HEK293 (cell line): ENCODE measurements at regions not wholly inside any gene's neighbourhood (a gene's known extent, or its start where the extent isn't known, plus 50 kb on each side); places are given as distances from the start of the nearest gene placed in this dataset.

ENCODE experiments used
- CTCF ChIA-PET: fragments of 350-600 bp; formaldehyde crosslinking; extraction: SDS; loops from one replicate; lab custom pipeline; 2021; ENCODE audit warnings: antibody characterized with exemption; lab: Yijun Ruan, JAX
- POLR2A ChIA-PET: fragments of 300-600 bp; formaldehyde crosslinking; extraction: SDS; loops from one replicate; lab custom pipeline; 2020; ENCODE audit warnings: antibody characterized with exemption, inconsistent platforms; lab: Yijun Ruan, JAX
- H3K27ac ChIP-seq: fragments of 200-500 bp; sonication (Bioruptor generic); 2 replicates; pipeline ENCODE4 v1.5.1; 2014; ENCODE audit warnings: low read depth, low read length, control low read depth, inconsistent platforms; ENCODE audit errors: extremely low read depth
- H3K36me3 ChIP-seq, 2 experiments: fragments of 200-500 bp in 1 of 2; sonication (Bioruptor generic) in 1 of 2; 1 replicate in 1 of 2; 2 replicates in 1 of 2; pipeline ENCODE4 v1.5.1; 2014 to 2017; ENCODE audit warnings: inconsistent platforms in 2 of 2, low read length in 2 of 2; ENCODE audit not compliant: control insufficient read depth in 2 of 2, insufficient read depth in 1 of 2
- H3K4me1 ChIP-seq: fragments of 200-500 bp; sonication (Bioruptor generic); 2 replicates; pipeline ENCODE4 v1.5.1; 2014; ENCODE audit warnings: mild to moderate bottlenecking, low read length, inconsistent platforms; ENCODE audit not compliant: control insufficient read depth, insufficient read depth
- H3K4me3 ChIP-seq: 2 replicates; pipeline ENCODE4 v1.5.1; 2011; ENCODE audit warnings: low read depth, mild to moderate bottlenecking, control low read depth, low read length, moderate library complexity
- H3K9me3 ChIP-seq: fragments of 200-500 bp; sonication (Bioruptor generic); 2 replicates; pipeline ENCODE4 v1.5.1; 2014; ENCODE audit warnings: low read depth, low read length, inconsistent platforms; ENCODE audit not compliant: control insufficient read depth, insufficient read depth
- BCL6B ChIP-seq: fragments of 450-650 bp; formaldehyde crosslinking; IDR thresholded peaks from 2 replicates; pipeline ENCODE4 v1.5.1; 2017; ENCODE audit warnings: missing biosample characterization, missing genetic modification characterization
- ELK4 ChIP-seq: IDR thresholded peaks from 2 replicates; pipeline ENCODE4 v1.6.1; 2011; ENCODE audit warnings: mild to moderate bottlenecking, low read depth, low read length, borderline replicate concordance
- KLF1 ChIP-seq: fragments of 450-650 bp; formaldehyde crosslinking; IDR thresholded peaks from 2 replicates; pipeline ENCODE4 v1.5.1; 2016; ENCODE audit warnings: missing biosample characterization, missing genetic modification characterization
- KLF10 ChIP-seq: fragments of 450-650 bp; IDR thresholded peaks from 2 replicates; pipeline ENCODE4 v1.5.1; 2018; ENCODE audit warnings: missing biosample characterization, mild to moderate bottlenecking, missing genetic modification characterization
- KLF16 ChIP-seq: fragments of 450-650 bp; formaldehyde crosslinking; IDR thresholded peaks from 2 replicates; pipeline ENCODE4 v1.5.1; 2017; ENCODE audit warnings: missing biosample characterization, missing genetic modification characterization
- SALL2 ChIP-seq: fragments of 450-650 bp; formaldehyde crosslinking; IDR thresholded peaks from 2 replicates; pipeline ENCODE4 v1.5.0; 2017; ENCODE audit warnings: missing biosample characterization, mild to moderate bottlenecking, missing genetic modification characterization, borderline replicate concordance
- SETDB1 ChIP-seq: IDR thresholded peaks from one replicate; pipeline ENCODE4 v1.6.1; 2017; ENCODE audit warnings: mild to moderate bottlenecking, low read length, moderate library complexity, mixed read lengths; ENCODE audit not compliant: insufficient read length
- TCF7L2 ChIP-seq: IDR thresholded peaks from 2 replicates; pipeline ENCODE4 v1.6.1; 2011; ENCODE audit warnings: low read depth, mild to moderate bottlenecking, inconsistent platforms, low read length, moderate library complexity, borderline replicate concordance
- TSHZ1 ChIP-seq: fragments of 450-650 bp; formaldehyde crosslinking; IDR thresholded peaks from 2 replicates; pipeline ENCODE4 v1.5.1; 2016; ENCODE audit warnings: missing biosample characterization, missing genetic modification characterization, borderline replicate concordance
- ZFP3 ChIP-seq: fragments of 450-650 bp; formaldehyde crosslinking; IDR thresholded peaks from 2 replicates; pipeline ENCODE4 v1.5.1; 2016; ENCODE audit warnings: low read depth, missing biosample characterization, missing genetic modification characterization
- ZNF140 ChIP-seq: fragments of 450-650 bp; formaldehyde crosslinking; IDR thresholded peaks from 2 replicates; pipeline ENCODE4 v1.5.1; 2016; ENCODE audit warnings: missing biosample characterization, missing genetic modification characterization
- ZNF174 ChIP-seq: fragments of 450-650 bp; formaldehyde crosslinking; IDR thresholded peaks from 2 replicates; pipeline ENCODE4 v1.5.0; 2017; ENCODE audit warnings: missing biosample characterization, mild to moderate bottlenecking, missing genetic modification characterization
- ZNF19 ChIP-seq: fragments of 450-650 bp; formaldehyde crosslinking; IDR thresholded peaks from 2 replicates; pipeline ENCODE4; 2016; ENCODE audit warnings: missing biosample characterization, missing genetic modification characterization, low read depth
- ZNF202 ChIP-seq: fragments of 450-650 bp; formaldehyde crosslinking; IDR thresholded peaks from 2 replicates; pipeline ENCODE4 v1.5.1; 2016; ENCODE audit warnings: missing biosample characterization, missing genetic modification characterization, borderline replicate concordance
- ZNF398 ChIP-seq: fragments of 450-650 bp; formaldehyde crosslinking; IDR thresholded peaks from 2 replicates; pipeline ENCODE4 v1.5.1; 2017; ENCODE audit warnings: missing biosample characterization, missing genetic modification characterization
- ZNF404 ChIP-seq: fragments of 450-650 bp; formaldehyde crosslinking; IDR thresholded peaks from 2 replicates; pipeline ENCODE4 v1.5.1; 2017; ENCODE audit warnings: missing biosample characterization, missing genetic modification characterization
- ZNF48 ChIP-seq: fragments of 450-650 bp; formaldehyde crosslinking; IDR thresholded peaks from 2 replicates; pipeline ENCODE4 v1.5.1; 2016; ENCODE audit warnings: missing biosample characterization, missing genetic modification characterization
- ZNF544 ChIP-seq: fragments of 450-650 bp; formaldehyde crosslinking; IDR thresholded peaks from 2 replicates; pipeline ENCODE4 v1.5.0; 2017; ENCODE audit warnings: missing biosample characterization, missing genetic modification characterization
- ZNF623 ChIP-seq: fragments of 450-650 bp; formaldehyde crosslinking; IDR thresholded peaks from 2 replicates; pipeline ENCODE4 v1.5.1; 2016; ENCODE audit warnings: missing biosample characterization, missing genetic modification characterization
- ZNF626 ChIP-seq: fragments of 450-650 bp; sonication (Bioruptor Pico); formaldehyde crosslinking; IDR thresholded peaks from 2 replicates; pipeline ENCODE4 v1.5.1; 2018; ENCODE audit warnings: missing biosample characterization, missing genetic modification characterization, inconsistent platforms
- ZNF776 ChIP-seq: fragments of 450-650 bp; formaldehyde crosslinking; IDR thresholded peaks from 2 replicates; pipeline ENCODE4 v1.5.0; 2017; ENCODE audit warnings: missing biosample characterization, missing genetic modification characterization, borderline replicate concordance
- ZNF777 ChIP-seq: fragments of 450-650 bp; formaldehyde crosslinking; IDR thresholded peaks from 2 replicates; pipeline ENCODE4 v1.5.1; 2017; ENCODE audit warnings: missing biosample characterization, missing genetic modification characterization, borderline replicate concordance
- ZNF792 ChIP-seq: fragments of 450-650 bp; formaldehyde crosslinking; IDR thresholded peaks from 2 replicates; pipeline ENCODE4 v1.5.1; 2016; ENCODE audit warnings: missing biosample characterization, missing genetic modification characterization

GRCh38 chr1:79903321-79903720, 896.8 kb upstream of the ADGRL4 start (continued):
- TF ChIP-seq ZNF202 (tag by site-specific recombination) (no peak), ZNF174 (tag by site-specific recombination) (no peak), TCF7L2 (no peak), ZNF626 (no peak)

- H3K36me3 ChIP-seq: no peaks in the 10 kb centered on the region
- POLR2A ChIA-PET: no interaction called here
Observed at GRCh38 chr1:79902418-79902817, 895.9 kb upstream of the ADGRL4 start.

More at GRCh38 chr1:79902418-79902817, 895.9 kb upstream of the ADGRL4 start:
- H3K9me3 ChIP-seq: no peaks in the 10 kb centered on the region
- no peaks in the 10 kb centered on the region for H3K4me1 ChIP-seq
- H3K27ac ChIP-seq: no peak overlapping the region
- TF ChIP-seq ZNF777 (tag by site-specific recombination) (no peak), ELK4 (no peak), TSHZ1 (tag by site-specific recombination) (no peak), ZNF776 (tag by site-specific recombination) (no peak), ZNF398 (tag by site-specific recombination) (no peak), ZNF544 (tag by site-specific recombination) (no peak), ZFP3 (tag by site-specific recombination) (no peak), KLF10 (no peak), ZNF792 (tag by site-specific recombination) (no peak), SALL2 (tag by site-specific recombination) (no peak), ZNF48 (no peak), SETDB1 (no peak), KLF16 (tag by site-specific recombination) (no peak), BCL6B (tag by site-specific recombination) (no peak), ZNF404 (tag by site-specific recombination) (no peak), ZNF140 (tag by site-specific recombination) (no peak), ZNF19 (tag by site-specific recombination) (no peak), KLF1 (no peak), ZNF623 (tag by site-specific recombination) (no peak)
- H3K4me3 ChIP-seq: no peak overlapping the region
- CTCF ChIA-PET: no interaction called here
